Hepatocyte (in vitro differentiated cells): ENCODE measurements at regions not wholly inside any gene's neighbourhood (a gene's known extent, or its start where the extent isn't known, plus 50 kb on each side); places are given as distances from the start of the nearest gene placed in this dataset.

Experiments used
- DNase-seq: peaks from one replicate; pipeline ENCODE4 v3.0.0-alpha.2; 2016; ENCODE audit warnings: low spot score
- H2AFZ ChIP-seq: fragments of 200-600 bp; sonication (generic); 2 replicates; pipeline ENCODE4 v1.6.0; 2016; ENCODE audit warnings: antibody characterized with exemption, mild to moderate bottlenecking
- H3K27ac ChIP-seq: fragments of 200-600 bp; sonication (generic); 2 replicates; pipeline ENCODE4 v1.5.1; 2016; ENCODE audit warnings: mild to moderate bottlenecking
- H3K27me3 ChIP-seq: fragments of 200-600 bp; sonication (generic); 2 replicates; pipeline ENCODE4 v1.6.1; 2016
- H3K36me3 ChIP-seq: fragments of 200-600 bp; sonication (generic); replicated peaks from 2 replicates; pipeline ENCODE4 v1.5.1; 2016; ENCODE audit warnings: low read depth; ENCODE audit not compliant: insufficient read depth
- H3K4me1 ChIP-seq: fragments of 200-600 bp; sonication (generic); 2 replicates; pipeline ENCODE4 v1.5.1; 2016; ENCODE audit warnings: mild to moderate bottlenecking, moderate library complexity; ENCODE audit not compliant: insufficient read depth
- H3K4me2 ChIP-seq: fragments of 200-600 bp; sonication (generic); 2 replicates; pipeline ENCODE4 v1.6.0; 2016
- H3K4me3 ChIP-seq: fragments of 200-600 bp; sonication (generic); 2 replicates; pipeline ENCODE4 v1.5.1; 2016; ENCODE audit warnings: mild to moderate bottlenecking
- H3K79me2 ChIP-seq: fragments of 200-600 bp; sonication (generic); 2 replicates; pipeline ENCODE4 v1.6.0; 2017; ENCODE audit warnings: mild to moderate bottlenecking
- H3K9me2 ChIP-seq: fragments of 200-600 bp; sonication (generic); replicated peaks from 2 replicates; pipeline ENCODE4 v1.6.0; 2017; ENCODE audit warnings: mild to moderate bottlenecking; ENCODE audit not compliant: insufficient read depth
- H3K9me3 ChIP-seq: fragments of 200-600 bp; sonication (generic); 2 replicates; pipeline ENCODE4 v1.5.1; 2016; ENCODE audit warnings: low read depth, mild to moderate bottlenecking
- H4K20me1 ChIP-seq: fragments of 200-600 bp; sonication (generic); 2 replicates; pipeline ENCODE4 v1.6.0; 2016; ENCODE audit warnings: mild to moderate bottlenecking; ENCODE audit not compliant: insufficient read depth, poor library complexity, severe bottlenecking
- CTCF ChIP-seq: fragments of 200-600 bp; sonication (generic); IDR thresholded peaks from 2 replicates; pipeline ENCODE4 v1.5.1; 2016; ENCODE audit warnings: antibody characterized with exemption, mild to moderate bottlenecking; ENCODE audit not compliant: poor library complexity
- EZH2 ChIP-seq: fragments of 200-600 bp; sonication (generic); IDR thresholded peaks from 2 replicates; pipeline ENCODE4 v1.6.1; 2016; ENCODE audit warnings: antibody characterized with exemption, mild to moderate bottlenecking, borderline replicate concordance
- EZH2phosphoT487 ChIP-seq: fragments of 200-600 bp; sonication (generic); IDR thresholded peaks from one replicate; pipeline ENCODE4 v1.6.1; 2018; ENCODE audit warnings: antibody characterized with exemption, mild to moderate bottlenecking, low read depth, moderate library complexity; ENCODE audit not compliant: unreplicated experiment, severe bottlenecking
- WGBS: methylation state at CpG from one replicate; pipeline ENCODE4 v1.1.6; 2016; ENCODE audit warnings: low lambda C conversion rate; ENCODE audit errors: missing lambda C conversion rate; 5-methylcytosine and 5-hydroxymethylcytosine counted together

- H3K27ac ChIP-seq = no peak overlapping the region
- no peaks in the 10 kb centered on the region for H3K36me3 ChIP-seq
- no peaks in the 10 kb centered on the region for H3K79me2 ChIP-seq
- no peak overlapping the region for H3K4me3 ChIP-seq
- no peak for DNase-seq
- no peaks in the 10 kb centered on the region for H3K9me2 ChIP-seq
- no peaks in the 10 kb centered on the region for H3K27me3 ChIP-seq
- no peak overlapping the region for H2AFZ ChIP-seq
- WGBS = 73% methylated on average over 1 of the region's 1 CpG
- no peak overlapping the region for H3K4me2 ChIP-seq
- no peaks in the 10 kb centered on the region for H4K20me1 ChIP-seq
- H3K9me3 ChIP-seq = no peaks in the 10 kb centered on the region
- TF ChIP-seq EZH2phosphoT487 (no peak), CTCF (no peak), EZH2 (no peak)
- no peaks in the 10 kb centered on the region for H3K4me1 ChIP-seq
Observed at GRCh38 chr6:97469451-97469850, 186.4 kb upstream of the MMS22L start.

- Histone ChIP-seq H3K4me3 (no peak overlapping the region), H3K79me2 (no peaks in the 10 kb centered on the region), H3K9me3 (no peaks in the 10 kb centered on the region), H4K20me1 (no peaks in the 10 kb centered on the region), H3K27me3 (no peaks in the 10 kb centered on the region), H3K4me2 (no peak overlapping the region), H3K36me3 (no peaks in the 10 kb centered on the region), H3K9me2 (no peaks in the 10 kb centered on the region), H2AFZ (no peak overlapping the region), H3K4me1 (no peaks in the 10 kb centered on the region), H3K27ac (no peak overlapping the region)
- 79% methylated on average over 2 of the region's 2 CpGs for WGBS
- no peak for DNase-seq
- TF ChIP-seq EZH2 (no peak), CTCF (no peak), EZH2phosphoT487 (no peak)
Observed at GRCh38 chr6:97470322-97470721, 187.3 kb upstream of the MMS22L start.

GRCh38 chr6:97473979-97474378, 191.0 kb upstream of the MMS22L start:
- H3K9me2 ChIP-seq = no peaks in the 10 kb centered on the region
- H3K27me3 ChIP-seq = no peaks in the 10 kb centered on the region
- TF ChIP-seq CTCF (no peak), EZH2 (no peak), EZH2phosphoT487 (no peak)
- no peaks in the 10 kb centered on the region for H3K9me3 ChIP-seq
- no peak overlapping the region for H3K4me2 ChIP-seq
- H3K4me3 ChIP-seq = no peak overlapping the region
- no peak overlapping the region for H2AFZ ChIP-seq
- H3K36me3 ChIP-seq = no peaks in the 10 kb centered on the region
- no peaks in the 10 kb centered on the region for H3K4me1 ChIP-seq
- H3K27ac ChIP-seq = no peak overlapping the region
- WGBS = 51% methylated on average over 4 of the region's 4 CpGs
- no peak for DNase-seq
- no peaks in the 10 kb centered on the region for H3K79me2 ChIP-seq
- no peaks in the 10 kb centered on the region for H4K20me1 ChIP-seq
